H9 (cell line): ENCODE measurements at regions not wholly inside any gene's neighbourhood (a gene's known extent, or its start where the extent isn't known, plus 50 kb on each side); places are given as distances from the start of the nearest gene placed in this dataset.

ENCODE experiments used
- DNase-seq: peaks from one replicate; pipeline ENCODE4 v3.0.0-alpha.2; 2017
- H2AFZ ChIP-seq: one replicate; pipeline ENCODE4 v1.6.1; 2013; ENCODE audit warnings: mild to moderate bottlenecking, low read length, control low read depth, moderate library complexity
- H2AK5ac ChIP-seq: 2 replicates; pipeline ENCODE4 v1.6.1; 2013; ENCODE audit warnings: low read length, control low read depth, mixed read lengths; ENCODE audit not compliant: insufficient read length
- H2BK120ac ChIP-seq: one replicate; pipeline ENCODE4 v1.6.1; 2013; ENCODE audit warnings: low read depth, mild to moderate bottlenecking, low read length, control low read depth, inconsistent platforms; ENCODE audit not compliant: poor library complexity, severe bottlenecking
- H2BK12ac ChIP-seq: 2 replicates; pipeline ENCODE4 v1.6.1; 2013; ENCODE audit warnings: low read length, control low read depth, mixed read lengths, low read depth; ENCODE audit not compliant: insufficient read length
- H2BK15ac ChIP-seq: 2 replicates; pipeline ENCODE4 v1.6.1; 2013; ENCODE audit warnings: low read depth, low read length, control low read depth
- H2BK20ac ChIP-seq: one replicate; pipeline ENCODE4 v1.6.1; 2013; ENCODE audit warnings: low read depth, mild to moderate bottlenecking, low read length, control low read depth, inconsistent platforms; ENCODE audit not compliant: poor library complexity, severe bottlenecking
- H2BK5ac ChIP-seq: 2 replicates; pipeline ENCODE4 v1.6.1; 2013; ENCODE audit warnings: low read length, control low read depth, mixed read lengths; ENCODE audit not compliant: insufficient read length
- H3K14ac ChIP-seq: 2 replicates; pipeline ENCODE4 v1.6.1; 2013; ENCODE audit warnings: low read length, control low read depth; ENCODE audit not compliant: insufficient read depth
- H3K18ac ChIP-seq: 2 replicates; pipeline ENCODE4 v1.6.1; 2013; ENCODE audit warnings: low read depth, mild to moderate bottlenecking, mixed read lengths, low read length, control low read depth; ENCODE audit not compliant: insufficient read length
- H3K23ac ChIP-seq: 2 replicates; pipeline ENCODE4 v1.6.1; 2013; ENCODE audit warnings: low read length, control low read depth, mixed read lengths, low read depth; ENCODE audit not compliant: insufficient read length
- H3K23me2 ChIP-seq: 2 replicates; pipeline ENCODE4 v1.6.1; 2013; ENCODE audit warnings: low read depth, mild to moderate bottlenecking, mixed read lengths, low read length, control low read depth; ENCODE audit not compliant: insufficient read length, poor library complexity, severe bottlenecking
- H3K27ac ChIP-seq: 2 replicates; pipeline ENCODE4 v1.5.1; 2013; ENCODE audit warnings: low read length, control low read depth, mixed read lengths, low read depth; ENCODE audit not compliant: insufficient read length
- H3K27me3 ChIP-seq: 2 replicates; pipeline ENCODE4 v1.6.1; 2013; ENCODE audit warnings: low read length, control low read depth, inconsistent platforms; ENCODE audit not compliant: insufficient read depth
- H3K4ac ChIP-seq: 2 replicates; pipeline ENCODE4 v1.6.1; 2013; ENCODE audit warnings: low read depth, mild to moderate bottlenecking, control low read depth, inconsistent platforms, low read length, moderate library complexity
- H3K4me1 ChIP-seq: 2 replicates; pipeline ENCODE4 v1.6.1; 2013; ENCODE audit warnings: low read length, control low read depth, inconsistent platforms; ENCODE audit not compliant: insufficient read depth
- H3K4me2 ChIP-seq: 2 replicates; pipeline ENCODE4 v1.6.1; 2013; ENCODE audit warnings: low read length, control low read depth, mixed read lengths; ENCODE audit not compliant: insufficient read length, insufficient read depth
- H3K56ac ChIP-seq: 2 replicates; pipeline ENCODE4 v1.6.1; 2013; ENCODE audit warnings: low read depth, mild to moderate bottlenecking, mixed read lengths, low read length, control low read depth; ENCODE audit not compliant: insufficient read length
- H3K79me1 ChIP-seq: 2 replicates; pipeline ENCODE4 v1.6.1; 2013; ENCODE audit warnings: low read depth, mild to moderate bottlenecking, moderate library complexity, low read length, control low read depth, inconsistent platforms; ENCODE audit not compliant: insufficient read depth, poor library complexity, severe bottlenecking
- H3K79me2 ChIP-seq: 2 replicates; pipeline ENCODE4 v1.6.1; 2013; ENCODE audit warnings: low read length, control low read depth, inconsistent platforms; ENCODE audit not compliant: insufficient read depth
- H3K9ac ChIP-seq: 2 replicates; pipeline ENCODE4 v1.6.1; 2013; ENCODE audit warnings: low read length, control low read depth, mixed read lengths; ENCODE audit not compliant: insufficient read length; ENCODE audit errors: extremely low read depth
- H3K9me3 ChIP-seq: one replicate; pipeline ENCODE4 v1.6.1; 2013; ENCODE audit warnings: low read depth, low read length, inconsistent platforms; ENCODE audit not compliant: control insufficient read depth
- H3T11ph ChIP-seq: one replicate; pipeline ENCODE4 v1.6.1; 2013; ENCODE audit warnings: mild to moderate bottlenecking, low read length, control low read depth, inconsistent platforms
- H4K20me1 ChIP-seq: one replicate; pipeline ENCODE4 v1.6.1; 2013; ENCODE audit not compliant: control insufficient read depth, insufficient read length, insufficient read depth
- H4K5ac ChIP-seq: 2 replicates; pipeline ENCODE4 v1.6.1; 2013; ENCODE audit warnings: low read depth, mild to moderate bottlenecking, mixed read lengths, low read length, control low read depth; ENCODE audit not compliant: insufficient read length
- H4K8ac ChIP-seq: replicated peaks from 2 replicates; pipeline ENCODE4 v1.6.1; 2013; ENCODE audit warnings: low read length, control low read depth, mixed read lengths, low read depth; ENCODE audit not compliant: insufficient read length
- H4K91ac ChIP-seq: 2 replicates; pipeline ENCODE4 v1.6.1; 2013; ENCODE audit warnings: low read depth, mild to moderate bottlenecking, moderate library complexity, mixed read lengths, low read length, control low read depth; ENCODE audit not compliant: insufficient read length
- H3K27ac Mint-ChIP-seq, 3 experiments: 2 replicates in 2 of 3; 3 replicates in 1 of 3; pipeline ENCODE4 v1.8.0; 2020 to 2021; ENCODE audit warnings: mixed read lengths in 3 of 3, mild to moderate bottlenecking in 1 of 3, moderate library complexity in 1 of 3
- H3K27me3 Mint-ChIP-seq: 2 replicates; pipeline ENCODE4 v1.8.0; 2021; ENCODE audit warnings: low read depth, mild to moderate bottlenecking, moderate library complexity, mixed read lengths
- H3K36me3 Mint-ChIP-seq, 3 experiments: 2 replicates in 2 of 3; 3 replicates in 1 of 3; pipeline ENCODE4 v1.8.0; 2020 to 2021; ENCODE audit warnings: low read depth in 3 of 3, mixed read lengths in 3 of 3; ENCODE audit not compliant: insufficient read depth in 1 of 3
- H3K4me1 Mint-ChIP-seq, 2 experiments: 2 replicates each; pipeline ENCODE4 v1.8.0; 2020; ENCODE audit warnings: mixed read lengths in 2 of 2
- H3K4me3 Mint-ChIP-seq, 2 experiments: 2 replicates in 1 of 2; 3 replicates in 1 of 2; pipeline ENCODE4 v1.8.0; 2020 to 2021; ENCODE audit warnings: mild to moderate bottlenecking in 2 of 2, mixed read lengths in 2 of 2, moderate library complexity in 1 of 2
- H3K9me3 Mint-ChIP-seq, 2 experiments: 2 replicates in 1 of 2; 3 replicates in 1 of 2; pipeline ENCODE4 v1.8.0; 2020; ENCODE audit warnings: mild to moderate bottlenecking in 2 of 2, mixed read lengths in 2 of 2, moderate library complexity in 1 of 2
- CTCF ChIP-seq: fragments of 200-600 bp; sonication (generic); conservative IDR thresholded peaks from 3 replicates; pipeline ENCODE4 v1.8.0; 2021; ENCODE audit warnings: antibody characterized with exemption, mild to moderate bottlenecking
- WGBS: extraction: QIAGEN DNeasy Blood & Tissue Kit; methylation state at CpG from one replicate; pipeline ENCODE4 v1.1.7; 2013; ENCODE audit warnings: missing lambda C conversion rate, low lambda C conversion rate, mixed read lengths; ENCODE audit not compliant: insufficient read length; ENCODE audit errors: extremely low coverage; 5-methylcytosine and 5-hydroxymethylcytosine counted together

- Histone ChIP-seq H2BK12ac (no peak overlapping the region), H3K14ac (no peak overlapping the region), H3K27ac (no peak overlapping the region), H2BK5ac (no peak overlapping the region), H2AFZ (no peak overlapping the region), H3K9ac (no peak overlapping the region), H3K27me3 (no peaks in the 10 kb centered on the region), H3K23me2 (no peaks in the 10 kb centered on the region), H4K8ac (no peak overlapping the region), H4K5ac (no peak overlapping the region), H4K20me1 (no peaks in the 10 kb centered on the region), H2BK20ac (no peak overlapping the region), H3K56ac (no peak overlapping the region), H3K18ac (no peak overlapping the region), H3K9me3 (no peaks in the 10 kb centered on the region), H3K79me2 (no peaks in the 10 kb centered on the region), H2AK5ac (no peak overlapping the region), H3T11ph (no peak overlapping the region), H3K4me1 (no peaks in the 10 kb centered on the region), H3K79me1 (no peaks in the 10 kb centered on the region), H3K4ac (no peak overlapping the region), H3K23ac (no peak overlapping the region), H2BK120ac (no peak overlapping the region), H2BK15ac (no peak overlapping the region), H3K4me2 (no peak overlapping the region), H4K91ac (no peak overlapping the region)
- no CpG with 5 or more reads among the region's 2 CpGs for WGBS
- DNase-seq, result no peak
- Mint-ChIP-seq H3K9me3 (no peaks in the 10 kb centered on the region), H3K4me3 (no peak overlapping the region), H3K27ac (no peak overlapping the region), H3K27me3 (peaks cover 2% of the 10 kb centered on the region; the same call in 1 of the 2 replicates), H3K4me1 (no peaks in the 10 kb centered on the region), H3K36me3 (no peaks in the 10 kb centered on the region)
- TF ChIP-seq CTCF, result peak; percentile 73
These were observed 78.8 kb upstream of the DEFB112 start for GRCh38 chr6:50128420-50129005.
